ENCODE measurements at regions not wholly inside any gene's neighbourhood (a gene's known extent, or its start where the extent isn't known, plus 50 kb on each side); places are given as distances from the start of the nearest gene placed in this dataset.

GRCh38 chr2:146271131-146271831, 1573.5 kb upstream of the ACVR2A start:
- DNase-seq (ENCODE audit: low spot score) = no peak

- DNase-seq (ENCODE audit: low spot score) = no peak
Observed at GRCh38 chr2:146270618-146271017, 1574.2 kb upstream of the ACVR2A start.

- no peak for DNase-seq (ENCODE audit: low spot score)
Observed at GRCh38 chr2:146267093-146267492, 1577.7 kb upstream of the ACVR2A start.

- DNase-seq (ENCODE audit: low spot score) = peak; percentile 29
Observed at GRCh38 chr2:146265656-146266055, 1579.2 kb upstream of the ACVR2A start.

- peak; percentile 57 for DNase-seq (ENCODE audit: low spot score)
Observed at GRCh38 chr2:146262606-146263005, 1582.2 kb upstream of the ACVR2A start.

GRCh38 chr2:146260551-146260950, 1584.3 kb upstream of the ACVR2A start:
- DNase-seq (ENCODE audit: low spot score) = no peak

GRCh38 chr2:146259816-146260215, 1585.0 kb upstream of the ACVR2A start:
- DNase-seq (ENCODE audit: low spot score) = no peak

GRCh38 chr2:146258071-146258470, 1586.8 kb upstream of the ACVR2A start:
- no peak for DNase-seq (ENCODE audit: low spot score)

GRCh38 chr2:146252119-146252518, 1592.7 kb upstream of the ACVR2A start:
- no peak for DNase-seq (ENCODE audit: low spot score)

GRCh38 chr2:146251328-146251727, 1593.5 kb upstream of the ACVR2A start:
- no peak for DNase-seq (ENCODE audit: low spot score)

GRCh38 chr2:146246736-146247523, 1597.9 kb upstream of the ACVR2A start:
- no peak for DNase-seq (ENCODE audit: low spot score)

- no peak for DNase-seq (ENCODE audit: low spot score)
Observed at GRCh38 chr2:146246002-146246735, 1598.7 kb upstream of the ACVR2A start.

- DNase-seq (ENCODE audit: low spot score) = no peak
Observed at GRCh38 chr2:146244830-146245229, 1600.0 kb upstream of the ACVR2A start.

GRCh38 chr2:146244131-146244530, 1600.7 kb upstream of the ACVR2A start:
- DNase-seq (ENCODE audit: low spot score) = no peak

GRCh38 chr2:146241023-146241422, 1603.8 kb upstream of the ACVR2A start:
- no peak for DNase-seq (ENCODE audit: low spot score)

- no peak for DNase-seq (ENCODE audit: low spot score)
Observed at GRCh38 chr2:146240391-146240790, 1604.4 kb upstream of the ACVR2A start.

GRCh38 chr2:146239392-146240135, 1605.3 kb upstream of the ACVR2A start:
- DNase-seq (ENCODE audit: low spot score) = no peak

GRCh38 chr2:146238254-146238966, 1606.4 kb upstream of the ACVR2A start:
- DNase-seq (ENCODE audit: low spot score) = no peak

GRCh38 chr2:146235158-146235557, 1609.7 kb upstream of the ACVR2A start:
- no peak for DNase-seq (ENCODE audit: low spot score)

GRCh38 chr2:146229508-146230155, 1615.2 kb upstream of the ACVR2A start:
- no peak for DNase-seq (ENCODE audit: low spot score)

Measured in kidney tubule cell (primary cell).